ENCODE measurements at regions not wholly inside any gene's neighbourhood (a gene's known extent, or its start where the extent isn't known, plus 50 kb on each side); places are given as distances from the start of the nearest gene placed in this dataset.

GRCh38 chr7:36071605-36072004 is 81.4 kb upstream of the EEPD1 start:
- Histone ChIP-seq H3K27me3 (replicated peaks in 1 of 7) (no peaks in the 10 kb centered on the region), H3K9me3 (no peaks in the 10 kb centered on the region), H3K4me3 (no peak overlapping the region), H3K4me1 (peaks cover 0 to 23% (median 10%) of the 10 kb centered on the region in 6 donors), H3K36me3 (no peaks in the 10 kb centered on the region), H3K27ac (no peak overlapping the region)
- TF ChIP-seq POLR2A (IDR thresholded peaks at IDR 0.05), result no peak
- TF ChIP-seq CTCF (IDR thresholded peaks at IDR 0.05 in 8 of 11, conservative IDR thresholded peaks at IDR 0.05 in 3 of 11), result no peak
- TF ChIP-seq POLR2AphosphoS5 (IDR thresholded peaks at IDR 0.05), result no peak
- no peak for DNase-seq
- WGBS, 5 donors, result 89 to 100% (median 97%) methylated on average over 1 of the region's 1 CpG
- intact Hi-C loops (cut with DNase I; ENCODE audit: low total_unique reads), result no loop called here

GRCh38 chr7:36072620-36073019 is 80.4 kb upstream of the EEPD1 start:
- no peak overlapping the region for H3K27ac ChIP-seq
- no peak for DNase-seq
- 81 to 96% (median 83%) methylated on average over 4 of the region's 4 CpGs for WGBS, 5 donors
- H3K36me3 ChIP-seq, result no peaks in the 10 kb centered on the region
- H3K27me3 ChIP-seq (replicated peaks in 1 of 7), result no peaks in the 10 kb centered on the region
- H3K4me1 ChIP-seq, result peaks cover 0 to 26% (median 12%) of the 10 kb centered on the region in 6 donors
- no peak overlapping the region for H3K4me3 ChIP-seq
- no peak for TF ChIP-seq POLR2A (IDR thresholded peaks at IDR 0.05)
- TF ChIP-seq CTCF (IDR thresholded peaks at IDR 0.05 in 8 of 11, conservative IDR thresholded peaks at IDR 0.05 in 3 of 11), result no peak
- intact Hi-C loops (cut with DNase I; ENCODE audit: low total_unique reads), result no loop called here
- H3K9me3 ChIP-seq, result no peaks in the 10 kb centered on the region

GRCh38 chr7:36075561-36075960 is 77.5 kb upstream of the EEPD1 start:
- TF ChIP-seq CTCF (IDR thresholded peaks at IDR 0.05 in 8 of 11, conservative IDR thresholded peaks at IDR 0.05 in 3 of 11), result no peak
- no peak for TF ChIP-seq POLR2A (IDR thresholded peaks at IDR 0.05)
- no peak for TF ChIP-seq POLR2AphosphoS5 (IDR thresholded peaks at IDR 0.05)
- H3K27me3 ChIP-seq (replicated peaks in 1 of 7), result no peaks in the 10 kb centered on the region
- no peaks in the 10 kb centered on the region for H3K36me3 ChIP-seq
- no peak overlapping the region for H3K4me3 ChIP-seq
- DNase-seq, result no peak
- peaks cover 0 to 35% (median 5%) of the 10 kb centered on the region in 6 donors for H3K4me1 ChIP-seq
- H3K9me3 ChIP-seq, result no peaks in the 10 kb centered on the region
- peak overlapping the region in 5 of 8 donors; percentile 14 to 54 (median 23) for H3K27ac ChIP-seq
- intact Hi-C loops (cut with DNase I; ENCODE audit: low total_unique reads), result no loop called here

GRCh38 chr7:36076074-36076473 is 77.0 kb upstream of the EEPD1 start:
- Histone ChIP-seq H3K4me1 (peaks cover 0 to 40% (median 6%) of the 10 kb centered on the region in 6 donors), H3K27me3 (replicated peaks in 1 of 7) (no peaks in the 10 kb centered on the region), H3K27ac (peak overlapping the region in 5 of 8 donors; percentile 23 to 54 (median 36)), H3K36me3 (no peaks in the 10 kb centered on the region), H3K9me3 (no peaks in the 10 kb centered on the region), H3K4me3 (no peak overlapping the region)
- 65 to 79% (median 77%) methylated on average over 5 of the region's 5 CpGs for WGBS, 5 donors
- intact Hi-C loops (cut with DNase I; ENCODE audit: low total_unique reads), result no loop called here
- TF ChIP-seq CTCF (IDR thresholded peaks at IDR 0.05 in 8 of 11, conservative IDR thresholded peaks at IDR 0.05 in 3 of 11), result no peak
- peak in 2 of 3 donors; percentile 54 to 55 for TF ChIP-seq POLR2AphosphoS5 (IDR thresholded peaks at IDR 0.05)
- TF ChIP-seq POLR2A (IDR thresholded peaks at IDR 0.05), result no peak
- DNase-seq, result no peak

Measured in spleen (tissue), 11 donors.